DOHH2 (cell line): ENCODE measurements at regions not wholly inside any gene's neighbourhood (a gene's known extent, or its start where the extent isn't known, plus 50 kb on each side); places are given as distances from the start of the nearest gene placed in this dataset.

Source experiments
- CTCF ChIP-seq: fragments of 200-600 bp; sonication (generic); IDR thresholded peaks from one replicate; pipeline ENCODE4 v1.5.1; 2014; ENCODE audit warnings: antibody characterized with exemption, mild to moderate bottlenecking, low read depth, low read length; ENCODE audit not compliant: poor library complexity, severe bottlenecking
- EZH2phosphoT487 ChIP-seq: fragments of 200-600 bp; sonication (generic); IDR thresholded peaks from 2 replicates; pipeline ENCODE4 v1.6.1; 2017; ENCODE audit warnings: borderline replicate concordance, mild to moderate bottlenecking, antibody characterized with exemption, low read length, moderate library complexity, mixed read lengths

- TF ChIP-seq CTCF (no peak), EZH2phosphoT487 (no peak)
These were observed 99.6 kb downstream of the LURAP1L start for GRCh38 chr9:12874395-12874794.
